Astrocyte (in vitro differentiated cells and primary cell): ENCODE measurements at regions not wholly inside any gene's neighbourhood (a gene's known extent, or its start where the extent isn't known, plus 50 kb on each side); places are given as distances from the start of the nearest gene placed in this dataset.

ENCODE experiments used
- DNase-seq: peaks from one replicate; pipeline ENCODE4 v3.0.0-alpha.2; 2010; ENCODE audit warnings: low read depth
- FAIRE-seq: peaks from 2 replicates; lab custom pipeline; 2011; peaks lifted over from hg19 to GRCh38; lab: Jason Lieb, UNC
- H2AFZ ChIP-seq: 2 replicates; pipeline ENCODE4 v1.6.0; 2012; ENCODE audit warnings: low read depth, low read length, inconsistent platforms
- H3K27ac ChIP-seq: 2 replicates; pipeline ENCODE4 v1.5.1; 2011; ENCODE audit warnings: low read depth, low read length, inconsistent platforms
- H3K27me3 ChIP-seq: 2 replicates; pipeline ENCODE4 v1.6.0; 2011; ENCODE audit warnings: low read length, inconsistent platforms; ENCODE audit not compliant: insufficient read depth
- H3K36me3 ChIP-seq: 2 replicates; pipeline ENCODE4 v1.5.1; 2011; ENCODE audit warnings: low read length, inconsistent platforms; ENCODE audit not compliant: insufficient read depth
- H3K4me1 ChIP-seq: 2 replicates; pipeline ENCODE4 v1.5.1; 2011; ENCODE audit warnings: low read length, inconsistent platforms; ENCODE audit not compliant: insufficient read depth
- H3K4me2 ChIP-seq: 2 replicates; pipeline ENCODE4 v1.6.0; 2012; ENCODE audit warnings: low read length, inconsistent platforms
- H3K4me3 ChIP-seq: 2 replicates; pipeline ENCODE4 v1.5.1; 2011; ENCODE audit warnings: low read depth, mild to moderate bottlenecking, low read length, inconsistent platforms; ENCODE audit not compliant: insufficient read depth
- H3K79me2 ChIP-seq: 2 replicates; pipeline ENCODE4 v1.6.0; 2012; ENCODE audit warnings: mild to moderate bottlenecking, low read length, inconsistent platforms; ENCODE audit not compliant: insufficient read depth
- H3K9ac ChIP-seq: 2 replicates; pipeline ENCODE4 v1.6.0; 2012; ENCODE audit warnings: mild to moderate bottlenecking, low read length, inconsistent platforms
- H3K9me3 ChIP-seq: 2 replicates; pipeline ENCODE4 v1.5.1; 2012; ENCODE audit warnings: low read depth, mild to moderate bottlenecking, low read length, inconsistent platforms; ENCODE audit not compliant: insufficient read depth
- H4K20me1 ChIP-seq: 2 replicates; pipeline ENCODE4 v1.6.0; 2012; ENCODE audit warnings: low read length, inconsistent platforms; ENCODE audit not compliant: insufficient read depth
- H3K27ac Mint-ChIP-seq: one replicate; pipeline ENCODE4 v1.8.0; 2021; ENCODE audit warnings: mild to moderate bottlenecking, mixed read lengths; ENCODE audit not compliant: unreplicated experiment
- H3K27me3 Mint-ChIP-seq: one replicate; pipeline ENCODE4 v1.8.0; 2021; ENCODE audit warnings: low read depth, mixed read lengths; ENCODE audit not compliant: unreplicated experiment
- H3K36me3 Mint-ChIP-seq: one replicate; pipeline ENCODE4 v1.8.0; 2021; ENCODE audit warnings: low read depth, mixed read lengths; ENCODE audit not compliant: unreplicated experiment
- H3K4me1 Mint-ChIP-seq: one replicate; pipeline ENCODE4 v1.8.0; 2021; ENCODE audit warnings: low read depth, mixed read lengths; ENCODE audit not compliant: unreplicated experiment
- H3K4me3 Mint-ChIP-seq: one replicate; pipeline ENCODE4 v1.8.0; 2021; ENCODE audit warnings: mild to moderate bottlenecking, moderate library complexity, mixed read lengths; ENCODE audit not compliant: unreplicated experiment
- H3K9me3 Mint-ChIP-seq: one replicate; pipeline ENCODE4 v1.8.0; 2021; ENCODE audit warnings: mild to moderate bottlenecking, mixed read lengths; ENCODE audit not compliant: unreplicated experiment
- CTCF ChIP-seq: IDR thresholded peaks from 2 replicates; pipeline ENCODE4 v1.5.1; 2011; ENCODE audit warnings: low read depth, mild to moderate bottlenecking, inconsistent platforms, low read length, moderate library complexity; ENCODE audit not compliant: insufficient read depth
- EZH2 ChIP-seq: IDR thresholded peaks from 2 replicates; pipeline ENCODE4 v1.6.1; 2012; ENCODE audit warnings: mild to moderate bottlenecking, low read length, inconsistent platforms; ENCODE audit not compliant: insufficient read depth

- H3K4me3 Mint-ChIP-seq = no peak overlapping the region
- Histone ChIP-seq H3K79me2 (no peaks in the 10 kb centered on the region), H3K4me2 (no peak overlapping the region), H3K9ac (no peak overlapping the region), H4K20me1 (no peaks in the 10 kb centered on the region), H3K27ac (no peak overlapping the region), H3K9me3 (peaks cover 8% of the 10 kb centered on the region), H3K27me3 (no peaks in the 10 kb centered on the region), H3K4me1 (no peaks in the 10 kb centered on the region), H2AFZ (no peak overlapping the region), H3K36me3 (no peaks in the 10 kb centered on the region), H3K4me3 (no peak overlapping the region)
- TF ChIP-seq EZH2 = no peak
- no peak for TF ChIP-seq CTCF
- H3K27me3 Mint-ChIP-seq = no peaks in the 10 kb centered on the region
- H3K36me3 Mint-ChIP-seq = no peaks in the 10 kb centered on the region
- H3K4me1 Mint-ChIP-seq = no peaks in the 10 kb centered on the region
- FAIRE-seq (no peak), DNase-seq (no peak)
- peaks cover 10% of the 10 kb centered on the region for H3K9me3 Mint-ChIP-seq
- no peak overlapping the region for H3K27ac Mint-ChIP-seq
Measured at GRCh38 chr7:157479326-157479725, 142.5 kb downstream of the DNAJB6 start.

- no peaks in the 10 kb centered on the region for H3K27me3 Mint-ChIP-seq
Measured at GRCh38 chr7:157480371-157481050, 143.7 kb downstream of the DNAJB6 start.

More at GRCh38 chr7:157480371-157481050, 143.7 kb downstream of the DNAJB6 start:
- FAIRE-seq (no peak), DNase-seq (no peak)
- Mint-ChIP-seq H3K36me3 (no peaks in the 10 kb centered on the region), H3K9me3 (peaks cover 14% of the 10 kb centered on the region), H3K4me3 (no peak overlapping the region), H3K27ac (no peak overlapping the region), H3K4me1 (no peaks in the 10 kb centered on the region)
- Histone ChIP-seq H4K20me1 (no peaks in the 10 kb centered on the region), H3K4me2 (no peak overlapping the region), H3K9ac (no peak overlapping the region), H3K27me3 (no peaks in the 10 kb centered on the region), H3K4me3 (no peak overlapping the region), H3K9me3 (peaks cover 8% of the 10 kb centered on the region), H3K79me2 (no peaks in the 10 kb centered on the region), H3K27ac (no peak overlapping the region), H2AFZ (no peak overlapping the region), H3K36me3 (no peaks in the 10 kb centered on the region), H3K4me1 (no peaks in the 10 kb centered on the region)
- TF ChIP-seq EZH2 (no peak), CTCF (no peak)
